GM12878 (cell line): ENCODE measurements at regions not wholly inside any gene's neighbourhood (a gene's known extent, or its start where the extent isn't known, plus 50 kb on each side); places are given as distances from the start of the nearest gene placed in this dataset.

Source experiments
- BCL11A ChIP-seq: IDR thresholded peaks from 2 replicates; pipeline ENCODE4 v1.6.1; 2011; ENCODE audit warnings: low read depth, low read length
- BRCA1 ChIP-seq: IDR thresholded peaks from 2 replicates; pipeline ENCODE4 v1.6.1; 2011; ENCODE audit warnings: low read depth, low read length, improper control_type of control experiment
- ESRRA ChIP-seq: IDR thresholded peaks from 2 replicates; pipeline ENCODE4 v1.6.1; 2012; ENCODE audit warnings: mild to moderate bottlenecking, low read length, improper control_type of control experiment
- FOS ChIP-seq: IDR thresholded peaks from 3 replicates; pipeline ENCODE4 v1.6.1; 2011; ENCODE audit warnings: borderline replicate concordance; ENCODE audit not compliant: insufficient read length; ENCODE audit errors: extremely low read depth
- FOXK2 ChIP-seq: fragments of 450-650 bp; IDR thresholded peaks from 2 replicates; pipeline ENCODE4 v1.6.1; 2017; ENCODE audit warnings: mild to moderate bottlenecking, moderate library complexity
- FOXM1 ChIP-seq: IDR thresholded peaks from 2 replicates; pipeline ENCODE4 v1.6.1; 2012; ENCODE audit warnings: low read depth, mild to moderate bottlenecking, inconsistent platforms, low read length, moderate library complexity
- GABPA ChIP-seq: IDR thresholded peaks from 2 replicates; pipeline ENCODE4 v1.6.1; 2014; ENCODE audit warnings: antibody characterized with exemption, low read depth, mild to moderate bottlenecking, inconsistent platforms
- JUND ChIP-seq: IDR thresholded peaks from 2 replicates; pipeline ENCODE4 v1.6.1; 2012; ENCODE audit warnings: low read depth, mild to moderate bottlenecking, low read length, improper control_type of control experiment, moderate library complexity
- MEF2B ChIP-seq: fragments of 450-650 bp; IDR thresholded peaks from 2 replicates; pipeline ENCODE4 v1.6.1; 2018; ENCODE audit warnings: mild to moderate bottlenecking, moderate library complexity; ENCODE audit not compliant: partially characterized antibody, poor library complexity, severe bottlenecking
- MYB ChIP-seq: fragments of 150-350 bp; IDR thresholded peaks from 2 replicates; pipeline ENCODE4 v1.6.1; 2014; ENCODE audit warnings: mild to moderate bottlenecking, low read depth, low read length, borderline replicate concordance
- NR2C1 ChIP-seq: fragments of 450-650 bp; IDR thresholded peaks from 2 replicates; pipeline ENCODE4 v1.6.1; 2017; ENCODE audit warnings: antibody characterized with exemption, mild to moderate bottlenecking, moderate library complexity
- NR2C2 ChIP-seq: IDR thresholded peaks from 2 replicates; pipeline ENCODE4 v1.6.1; 2011; ENCODE audit warnings: borderline replicate concordance, low read depth; ENCODE audit not compliant: control insufficient read depth, insufficient read length
- POU2F2 ChIP-seq: IDR thresholded peaks from 3 replicates; pipeline ENCODE4 v1.6.1; 2011; ENCODE audit warnings: low read depth, mild to moderate bottlenecking, low read length, borderline replicate concordance
- RB1 ChIP-seq: fragments of 450-650 bp; formaldehyde crosslinking; IDR thresholded peaks from 2 replicates; pipeline ENCODE4 v1.6.1; 2017; ENCODE audit warnings: mild to moderate bottlenecking, borderline replicate concordance
- RELA ChIP-seq: fragments of 450-650 bp; IDR thresholded peaks from 2 replicates; pipeline ENCODE4 v1.8.0; 2014; ENCODE audit warnings: borderline replicate concordance; ENCODE audit not compliant: partially characterized antibody
- SIX5 ChIP-seq: IDR thresholded peaks from 2 replicates; pipeline ENCODE4 v1.6.1; 2011; ENCODE audit warnings: mild to moderate bottlenecking, low read depth, low read length, moderate library complexity; ENCODE audit not compliant: severe bottlenecking
- SRF ChIP-seq, 2 experiments: IDR thresholded peaks; 2 replicates each; pipeline ENCODE4 v1.6.1; 2011; ENCODE audit warnings: low read depth in 2 of 2, low read length in 2 of 2, mild to moderate bottlenecking in 1 of 2, moderate library complexity in 1 of 2
- SUZ12 ChIP-seq: fragments of 200-600 bp; sonication (generic); IDR thresholded peaks from one replicate; pipeline ENCODE4 v1.6.1; 2018; ENCODE audit warnings: antibody characterized with exemption, mild to moderate bottlenecking; ENCODE audit not compliant: unreplicated experiment
- TCF12 ChIP-seq: IDR thresholded peaks from 2 replicates; pipeline ENCODE4 v1.6.1; 2011; ENCODE audit warnings: low read depth, mild to moderate bottlenecking, low read length
- ZBED1 ChIP-seq: IDR thresholded peaks from 2 replicates; pipeline ENCODE4 v1.6.1; 2016; ENCODE audit warnings: borderline replicate concordance
- ZNF217 ChIP-seq: fragments of 450-650 bp; IDR thresholded peaks from 2 replicates; pipeline ENCODE4 v1.6.1; 2017; ENCODE audit warnings: antibody characterized with exemption, mild to moderate bottlenecking
- ZNF274 ChIP-seq: IDR thresholded peaks from one replicate; pipeline ENCODE4 v1.8.0; 2011; ENCODE audit not compliant: insufficient read length, insufficient read depth
- TF ChIP-seq, protein P1 (sequence below): fragments of 450-650 bp; IDR thresholded peaks from 2 replicates; pipeline ENCODE4 v1.6.1; 2017; ENCODE audit warnings: mild to moderate bottlenecking, low read depth, inconsistent platforms; ENCODE audit not compliant: poor library complexity, severe bottlenecking
- TF ChIP-seq, protein P2 (sequence below), 3 experiments: IDR thresholded peaks in 2 of 3; conservative IDR thresholded peaks in 1 of 3; 2 replicates each; pipeline ENCODE4 v1.5.1; 2011; ENCODE audit warnings: low read depth in 3 of 3, low read length in 3 of 3, mild to moderate bottlenecking in 3 of 3, control low read depth in 2 of 3, moderate library complexity in 2 of 3, inconsistent platforms in 1 of 3, mixed read lengths in 1 of 3; ENCODE audit not compliant: control insufficient read depth in 2 of 3, insufficient read depth in 1 of 3; ENCODE audit errors: extremely low read depth in 1 of 3
- TF ChIP-seq, protein P3 (sequence below): fragments of 450-650 bp; IDR thresholded peaks from 2 replicates; pipeline ENCODE4 v1.6.1; 2016; ENCODE audit warnings: mild to moderate bottlenecking
- TF ChIP-seq, protein P4 (sequence below): IDR thresholded peaks from 2 replicates; pipeline ENCODE4 v1.6.1; 2012; ENCODE audit warnings: low read depth, low read length, improper control_type of control experiment

DNA sequence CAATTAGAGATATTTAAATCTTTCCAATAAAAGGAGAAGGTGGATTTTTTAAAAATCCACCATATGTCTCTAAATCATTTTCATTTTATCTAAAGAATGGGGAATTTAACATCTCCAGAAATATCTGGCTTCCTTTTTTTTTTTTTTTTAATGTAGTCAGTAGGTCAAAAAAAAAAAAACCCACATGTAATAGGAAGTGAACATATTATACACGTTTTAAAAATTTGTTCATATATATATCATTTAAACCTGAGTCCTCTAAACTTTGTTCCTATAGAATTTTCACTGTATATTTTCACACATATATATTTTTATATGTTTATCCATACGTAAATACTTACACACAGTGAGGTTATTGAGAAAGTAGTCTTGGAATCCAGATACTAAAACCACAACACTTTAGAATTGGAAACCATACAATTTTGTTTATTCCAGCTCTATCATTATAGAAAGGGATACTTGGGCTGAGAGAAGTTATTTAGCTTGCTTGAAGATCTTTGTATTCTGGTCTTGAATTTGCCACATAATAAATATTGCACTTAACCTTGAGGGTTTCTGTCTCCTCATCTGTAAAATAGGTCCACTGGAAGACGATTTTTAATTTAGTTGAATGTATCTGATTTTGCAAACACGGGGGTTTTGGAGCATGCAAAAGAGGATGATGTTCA is 62.1 kb upstream of the ZNF217 start (continued):
- TF ChIP-seq, protein P1, sequence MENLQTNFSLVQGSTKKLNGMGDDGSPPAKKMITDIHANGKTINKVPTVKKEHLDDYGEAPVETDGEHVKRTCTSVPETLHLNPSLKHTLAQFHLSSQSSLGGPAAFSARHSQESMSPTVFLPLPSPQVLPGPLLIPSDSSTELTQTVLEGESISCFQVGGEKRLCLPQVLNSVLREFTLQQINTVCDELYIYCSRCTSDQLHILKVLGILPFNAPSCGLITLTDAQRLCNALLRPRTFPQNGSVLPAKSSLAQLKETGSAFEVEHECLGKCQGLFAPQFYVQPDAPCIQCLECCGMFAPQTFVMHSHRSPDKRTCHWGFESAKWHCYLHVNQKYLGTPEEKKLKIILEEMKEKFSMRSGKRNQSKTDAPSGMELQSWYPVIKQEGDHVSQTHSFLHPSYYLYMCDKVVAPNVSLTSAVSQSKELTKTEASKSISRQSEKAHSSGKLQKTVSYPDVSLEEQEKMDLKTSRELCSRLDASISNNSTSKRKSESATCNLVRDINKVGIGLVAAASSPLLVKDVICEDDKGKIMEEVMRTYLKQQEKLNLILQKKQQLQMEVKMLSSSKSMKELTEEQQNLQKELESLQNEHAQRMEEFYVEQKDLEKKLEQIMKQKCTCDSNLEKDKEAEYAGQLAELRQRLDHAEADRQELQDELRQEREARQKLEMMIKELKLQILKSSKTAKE, result no peak
- no peak for TF ChIP-seq FOS
- TF ChIP-seq RB1, result no peak
- no peak for TF ChIP-seq SIX5
- TF ChIP-seq, protein P2, sequence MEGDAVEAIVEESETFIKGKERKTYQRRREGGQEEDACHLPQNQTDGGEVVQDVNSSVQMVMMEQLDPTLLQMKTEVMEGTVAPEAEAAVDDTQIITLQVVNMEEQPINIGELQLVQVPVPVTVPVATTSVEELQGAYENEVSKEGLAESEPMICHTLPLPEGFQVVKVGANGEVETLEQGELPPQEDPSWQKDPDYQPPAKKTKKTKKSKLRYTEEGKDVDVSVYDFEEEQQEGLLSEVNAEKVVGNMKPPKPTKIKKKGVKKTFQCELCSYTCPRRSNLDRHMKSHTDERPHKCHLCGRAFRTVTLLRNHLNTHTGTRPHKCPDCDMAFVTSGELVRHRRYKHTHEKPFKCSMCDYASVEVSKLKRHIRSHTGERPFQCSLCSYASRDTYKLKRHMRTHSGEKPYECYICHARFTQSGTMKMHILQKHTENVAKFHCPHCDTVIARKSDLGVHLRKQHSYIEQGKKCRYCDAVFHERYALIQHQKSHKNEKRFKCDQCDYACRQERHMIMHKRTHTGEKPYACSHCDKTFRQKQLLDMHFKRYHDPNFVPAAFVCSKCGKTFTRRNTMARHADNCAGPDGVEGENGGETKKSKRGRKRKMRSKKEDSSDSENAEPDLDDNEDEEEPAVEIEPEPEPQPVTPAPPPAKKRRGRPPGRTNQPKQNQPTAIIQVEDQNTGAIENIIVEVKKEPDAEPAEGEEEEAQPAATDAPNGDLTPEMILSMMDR (IDR thresholded peaks at IDR 0.05 in 2 of 3, conservative IDR thresholded peaks at IDR 0.05 in 1 of 3; ENCODE audit: control insufficient read depth in 2 of 3, extremely low read depth in 1 of 3, insufficient read depth in 1 of 3, low read depth in 3 of 3, low read length in 3 of 3), result no peak
- no peak for TF ChIP-seq MEF2B
- TF ChIP-seq SUZ12, result no peak
- no peak for TF ChIP-seq FOXK2
- TF ChIP-seq FOXM1, result no peak
- TF ChIP-seq ZNF274, result no peak
- no peak for TF ChIP-seq GABPA
- 0 out of 2 replicates have a peak, but pooled peaks have one; percentile 26 for TF ChIP-seq ZBED1
- peak; percentile 16; the same call in 1 of the 2 replicates for TF ChIP-seq ESRRA
- TF ChIP-seq BRCA1, result no peak
- TF ChIP-seq RELA, result no peak
- TF ChIP-seq, protein P3, sequence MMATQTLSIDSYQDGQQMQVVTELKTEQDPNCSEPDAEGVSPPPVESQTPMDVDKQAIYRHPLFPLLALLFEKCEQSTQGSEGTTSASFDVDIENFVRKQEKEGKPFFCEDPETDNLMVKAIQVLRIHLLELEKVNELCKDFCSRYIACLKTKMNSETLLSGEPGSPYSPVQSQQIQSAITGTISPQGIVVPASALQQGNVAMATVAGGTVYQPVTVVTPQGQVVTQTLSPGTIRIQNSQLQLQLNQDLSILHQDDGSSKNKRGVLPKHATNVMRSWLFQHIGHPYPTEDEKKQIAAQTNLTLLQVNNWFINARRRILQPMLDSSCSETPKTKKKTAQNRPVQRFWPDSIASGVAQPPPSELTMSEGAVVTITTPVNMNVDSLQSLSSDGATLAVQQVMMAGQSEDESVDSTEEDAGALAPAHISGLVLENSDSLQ, result no peak
- no peak for TF ChIP-seq BCL11A
- TF ChIP-seq JUND, result no peak
- TF ChIP-seq TCF12, result no peak
- no peak for TF ChIP-seq NR2C2
- TF ChIP-seq SRF (IDR thresholded peaks at IDR 0.05; ENCODE audit: low read depth in 2 of 2, low read length in 2 of 2), result no peak
- TF ChIP-seq, protein P4, sequence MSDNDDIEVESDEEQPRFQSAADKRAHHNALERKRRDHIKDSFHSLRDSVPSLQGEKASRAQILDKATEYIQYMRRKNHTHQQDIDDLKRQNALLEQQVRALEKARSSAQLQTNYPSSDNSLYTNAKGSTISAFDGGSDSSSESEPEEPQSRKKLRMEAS, result no peak
- TF ChIP-seq NR2C1, result no peak
- peak; percentile 29 for TF ChIP-seq ZNF217
- TF ChIP-seq MYB, result no peak
- TF ChIP-seq POU2F2, result no peak
